GM19468 (cell line): ENCODE measurements at regions not wholly inside any gene's neighbourhood (a gene's known extent, or its start where the extent isn't known, plus 50 kb on each side); places are given as distances from the start of the nearest gene placed in this dataset.
A peak's percentile ranks its signal among the peaks of the same experiment; 100 is the strongest.
"Not testable (repeated sequence)": the region's sequence is repeated elsewhere in the genome, so short reads cannot be mapped to it uniquely, and the experiment has no call there.

Experiments
- ATAC-seq: cut with Tn5 transposase; IDR thresholded peaks from one replicate; pipeline ENCODE4 v1.9.1; 2021; ENCODE audit warnings: mild to moderate bottlenecking, moderate library complexity, moderate number of reproducible peaks; ENCODE audit not compliant: unreplicated experiment; ENCODE audit errors: extremely low read depth

- ATAC-seq: no peak
Measured at GRCh38 chr14:55803873-55804553, 224.0 kb downstream of the KTN1 start.

GRCh38 chr14:55805250-55805649 lies 225.2 kb downstream of the KTN1 start:
- ATAC-seq: no peak

GRCh38 chr14:55807053-55807880 lies 227.3 kb downstream of the KTN1 start:
- ATAC-seq: peak; percentile 51

GRCh38 chr14:55807881-55808379 lies 227.9 kb downstream of the KTN1 start:
- ATAC-seq: no peak

GRCh38 chr14:55813630-55814029 lies 233.6 kb downstream of the KTN1 start:
- ATAC-seq: no peak

GRCh38 chr14:55814064-55814463 lies 234.1 kb downstream of the KTN1 start:
- ATAC-seq: no peak

GRCh38 chr14:55814873-55815272 lies 234.9 kb downstream of the KTN1 start:
- no peak for ATAC-seq

GRCh38 chr14:55816225-55816624 lies 236.2 kb downstream of the KTN1 start:
- ATAC-seq: no peak

- peak; percentile 64 for ATAC-seq
Measured at GRCh38 chr14:55819610-55820304, 239.8 kb downstream of the KTN1 start.

- no peak for ATAC-seq
Measured at GRCh38 chr14:55822906-55823305, 242.9 kb downstream of the KTN1 start.

GRCh38 chr14:55832122-55832911 lies 252.3 kb downstream of the KTN1 start:
- no peak for ATAC-seq

- no peak for ATAC-seq
Measured at GRCh38 chr14:55832974-55833373, 253.0 kb downstream of the KTN1 start.

GRCh38 chr14:55834390-55834789 lies 254.4 kb downstream of the KTN1 start:
- no peak for ATAC-seq

- no peak for ATAC-seq
Measured at GRCh38 chr14:55835985-55836384, 256.0 kb downstream of the KTN1 start.

GRCh38 chr14:55837467-55837866 lies 257.5 kb downstream of the KTN1 start:
- ATAC-seq: no peak

- no peak for ATAC-seq
Measured at GRCh38 chr14:55838529-55839052, 258.6 kb downstream of the KTN1 start.

- not testable (repeated sequence) for ATAC-seq
Measured at GRCh38 chr14:55839301-55839947, 259.4 kb downstream of the KTN1 start.

GRCh38 chr14:55840821-55841220 lies 260.8 kb downstream of the KTN1 start:
- ATAC-seq: no peak

- ATAC-seq: no peak
Measured at GRCh38 chr14:55841625-55842024, 261.6 kb downstream of the KTN1 start.
